ENCODE measurements at regions not wholly inside any gene's neighbourhood (a gene's known extent, or its start where the extent isn't known, plus 50 kb on each side); places are given as distances from the start of the nearest gene placed in this dataset.

DNA sequence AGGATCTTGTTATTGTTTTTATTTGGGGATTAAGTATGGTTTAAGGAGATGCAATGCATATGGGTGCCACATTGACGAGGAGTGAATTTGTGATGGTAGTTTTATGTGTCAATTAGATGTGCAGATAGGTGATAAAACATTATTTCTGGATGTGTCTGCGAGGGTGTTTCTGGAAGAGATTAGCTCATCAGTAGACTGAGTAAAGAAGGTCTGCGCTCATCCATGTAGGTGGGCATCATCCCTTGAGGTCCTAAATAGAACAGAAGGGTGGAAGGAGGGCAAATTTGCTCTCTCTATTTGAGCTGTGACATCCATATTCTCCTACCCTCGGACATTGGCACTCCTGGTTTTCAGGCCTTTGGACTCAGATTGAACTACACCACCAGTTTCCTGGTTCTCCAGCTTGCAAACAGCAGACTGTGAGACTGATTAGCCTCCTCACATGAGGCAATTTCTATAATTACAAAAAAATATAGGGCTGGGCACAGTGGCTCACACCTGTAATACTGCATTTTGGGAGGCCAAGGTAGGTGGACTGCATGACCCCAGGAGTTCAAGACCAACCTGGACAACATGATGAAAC is 118.2 kb upstream of the ZNF678 start:
- peaks cover 0 to 4% of the 10 kb centered on the region in 2 experiments; a peak in 1 of 5 replicates for H3K9me3 Mint-ChIP-seq
- H2BK120ac ChIP-seq (ENCODE audit: low read depth, low read length, poor library complexity, severe bottlenecking) = no peak overlapping the region
- no peaks in the 10 kb centered on the region for H4K20me1 ChIP-seq (ENCODE audit: control insufficient read depth, insufficient read depth, insufficient read length)
- no peak overlapping the region for H3K27ac ChIP-seq (ENCODE audit: insufficient read length, low read depth, low read length)
- H3K23me2 ChIP-seq (ENCODE audit: insufficient read length, low read depth, low read length, poor library complexity, severe bottlenecking) = no peaks in the 10 kb centered on the region
- no peak overlapping the region for H3T11ph ChIP-seq (ENCODE audit: low read length)
- H4K91ac ChIP-seq (ENCODE audit: insufficient read length, low read depth, low read length) = no peak overlapping the region
- H3K27ac Mint-ChIP-seq = no peak overlapping the region
- 100% methylated on average over 1 of the region's 4 CpGs for WGBS (ENCODE audit: extremely low coverage, insufficient read length, low lambda C conversion rate)
- H3K79me1 ChIP-seq (ENCODE audit: insufficient read depth, low read depth, low read length, poor library complexity, severe bottlenecking) = no peaks in the 10 kb centered on the region
- no peaks in the 10 kb centered on the region for H3K79me2 ChIP-seq (ENCODE audit: insufficient read depth, low read length)
- TF ChIP-seq, protein P1, sequence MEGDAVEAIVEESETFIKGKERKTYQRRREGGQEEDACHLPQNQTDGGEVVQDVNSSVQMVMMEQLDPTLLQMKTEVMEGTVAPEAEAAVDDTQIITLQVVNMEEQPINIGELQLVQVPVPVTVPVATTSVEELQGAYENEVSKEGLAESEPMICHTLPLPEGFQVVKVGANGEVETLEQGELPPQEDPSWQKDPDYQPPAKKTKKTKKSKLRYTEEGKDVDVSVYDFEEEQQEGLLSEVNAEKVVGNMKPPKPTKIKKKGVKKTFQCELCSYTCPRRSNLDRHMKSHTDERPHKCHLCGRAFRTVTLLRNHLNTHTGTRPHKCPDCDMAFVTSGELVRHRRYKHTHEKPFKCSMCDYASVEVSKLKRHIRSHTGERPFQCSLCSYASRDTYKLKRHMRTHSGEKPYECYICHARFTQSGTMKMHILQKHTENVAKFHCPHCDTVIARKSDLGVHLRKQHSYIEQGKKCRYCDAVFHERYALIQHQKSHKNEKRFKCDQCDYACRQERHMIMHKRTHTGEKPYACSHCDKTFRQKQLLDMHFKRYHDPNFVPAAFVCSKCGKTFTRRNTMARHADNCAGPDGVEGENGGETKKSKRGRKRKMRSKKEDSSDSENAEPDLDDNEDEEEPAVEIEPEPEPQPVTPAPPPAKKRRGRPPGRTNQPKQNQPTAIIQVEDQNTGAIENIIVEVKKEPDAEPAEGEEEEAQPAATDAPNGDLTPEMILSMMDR (conservative IDR thresholded peaks at IDR 0.05) = no peak
- H3K56ac ChIP-seq (ENCODE audit: insufficient read length, low read depth, low read length) = no peak overlapping the region
- H3K27me3 Mint-ChIP-seq (ENCODE audit: low read depth) = peaks cover 10% of the 10 kb centered on the region
- H2AK5ac ChIP-seq (ENCODE audit: insufficient read length, low read length) = no peak overlapping the region
- H3K4ac ChIP-seq (ENCODE audit: low read depth, low read length) = no peak overlapping the region
- H2AFZ ChIP-seq (ENCODE audit: low read length) = no peak overlapping the region
- H2BK5ac ChIP-seq (ENCODE audit: insufficient read length, low read length) = no peak overlapping the region
- 0 out of 4 replicates have a peak, but pooled peaks cover 2 to 3% of the 10 kb centered on the region in 2 experiments for H3K4me1 Mint-ChIP-seq
- no peak overlapping the region for H3K23ac ChIP-seq (ENCODE audit: insufficient read length, low read depth, low read length)
- no peaks in the 10 kb centered on the region for H3K9me3 ChIP-seq (ENCODE audit: control insufficient read depth, low read depth, low read length)
- no peak overlapping the region for H4K5ac ChIP-seq (ENCODE audit: insufficient read length, low read depth, low read length)
- no peak overlapping the region for H3K9ac ChIP-seq (ENCODE audit: extremely low read depth, insufficient read length, low read length)
- H3K36me3 Mint-ChIP-seq (ENCODE audit: insufficient read depth in 1 of 3, low read depth in 3 of 3) = no peaks in the 10 kb centered on the region
- H2BK20ac ChIP-seq (ENCODE audit: low read depth, low read length, poor library complexity, severe bottlenecking) = no peak overlapping the region
- H3K14ac ChIP-seq (ENCODE audit: insufficient read depth, low read length) = no peak overlapping the region
- H2BK12ac ChIP-seq (ENCODE audit: insufficient read length, low read depth, low read length) = no peak overlapping the region
- no peak overlapping the region for H3K4me3 Mint-ChIP-seq
- H4K8ac ChIP-seq (replicated peaks; ENCODE audit: insufficient read length, low read depth, low read length) = no peak overlapping the region
- H3K18ac ChIP-seq (ENCODE audit: insufficient read length, low read depth, low read length) = no peak overlapping the region
- H3K4me1 ChIP-seq (ENCODE audit: insufficient read depth, low read length) = no peaks in the 10 kb centered on the region
- no peaks in the 10 kb centered on the region; the same call in 1 of the 2 replicates for H3K27me3 ChIP-seq (ENCODE audit: insufficient read depth, low read length)
- no peak overlapping the region for H3K4me2 ChIP-seq (ENCODE audit: insufficient read depth, insufficient read length, low read length)
- H2BK15ac ChIP-seq (ENCODE audit: low read depth, low read length) = no peak overlapping the region
- no peak for DNase-seq
